Panc1 (cell line): ENCODE measurements at regions not wholly inside any gene's neighbourhood (a gene's known extent, or its start where the extent isn't known, plus 50 kb on each side); places are given as distances from the start of the nearest gene placed in this dataset.

ENCODE experiments used
- CTCF ChIP-seq: fragments of 450-650 bp; IDR thresholded peaks from 2 replicates; pipeline ENCODE4 v1.5.1; 2017; ENCODE audit warnings: mild to moderate bottlenecking
- POLR2AphosphoS5 ChIP-seq: IDR thresholded peaks from 2 replicates; pipeline ENCODE4 v1.6.1; 2012; ENCODE audit warnings: mild to moderate bottlenecking, low read depth, low read length, moderate library complexity
- REST ChIP-seq, 2 experiments: IDR thresholded peaks; 2 replicates each; pipeline ENCODE4 v1.6.1; 2011 to 2012; ENCODE audit warnings: low read depth in 2 of 2, control low read depth in 1 of 2, low read length in 1 of 2, mild to moderate bottlenecking in 1 of 2, moderate library complexity in 1 of 2; ENCODE audit not compliant: insufficient read depth in 1 of 2
- TCF7L2 ChIP-seq: IDR thresholded peaks from 2 replicates; pipeline ENCODE4 v1.6.1; 2011; ENCODE audit warnings: mild to moderate bottlenecking, low read depth, low read length, inconsistent platforms

GRCh38 chr9:134216961-134217360 lies 52.6 kb upstream of the RNU6ATAC start:
- no peak for TF ChIP-seq CTCF
- no peak for TF ChIP-seq POLR2AphosphoS5
- TF ChIP-seq REST (IDR thresholded peaks at IDR 0.05; ENCODE audit: insufficient read depth in 1 of 2, low read depth in 2 of 2, low read length in 1 of 2) = no peak
- no peak for TF ChIP-seq TCF7L2
